ENCODE measurements at regions not wholly inside any gene's neighbourhood (a gene's known extent, or its start where the extent isn't known, plus 50 kb on each side); places are given as distances from the start of the nearest gene placed in this dataset.

- TF ChIP-seq POLR2AphosphoS5 (IDR thresholded peaks at IDR 0.05): no peak
- no peak for TF ChIP-seq CTCF (IDR thresholded peaks at IDR 0.05)
- TF ChIP-seq POLR2A (IDR thresholded peaks at IDR 0.05): no peak
- TF ChIP-seq EP300 (IDR thresholded peaks at IDR 0.05): no peak
Measured at GRCh38 chr11:34830648-34831047, 85.5 kb downstream of the APIP start.
